Trophoblast cell (in vitro differentiated cells and primary cell): ENCODE measurements at regions not wholly inside any gene's neighbourhood (a gene's known extent, or its start where the extent isn't known, plus 50 kb on each side); places are given as distances from the start of the nearest gene placed in this dataset.

Experiments
- DNase-seq, 2 donors: peaks; one replicate each; pipeline ENCODE4 v3.0.0-alpha.2; 2016
- H2AFZ ChIP-seq: 2 replicates; pipeline ENCODE4 v1.6.1; 2013; ENCODE audit warnings: low read length, moderate library complexity, mild to moderate bottlenecking; ENCODE audit not compliant: insufficient read depth, poor library complexity
- H2AK5ac ChIP-seq: 2 replicates; pipeline ENCODE4 v1.6.1; 2013; ENCODE audit warnings: mild to moderate bottlenecking, low read length
- H2BK120ac ChIP-seq: 2 replicates; pipeline ENCODE4 v1.6.1; 2013; ENCODE audit warnings: low read length, mild to moderate bottlenecking, moderate library complexity; ENCODE audit not compliant: insufficient read depth, poor library complexity
- H2BK12ac ChIP-seq: 2 replicates; pipeline ENCODE4 v1.6.1; 2013; ENCODE audit warnings: mild to moderate bottlenecking, low read length, moderate library complexity
- H2BK5ac ChIP-seq: 2 replicates; pipeline ENCODE4 v1.6.1; 2013; ENCODE audit warnings: low read length, low read depth, moderate library complexity, mild to moderate bottlenecking; ENCODE audit not compliant: poor library complexity
- H3K14ac ChIP-seq: 2 replicates; pipeline ENCODE4 v1.6.1; 2013; ENCODE audit warnings: mild to moderate bottlenecking, low read length
- H3K18ac ChIP-seq: 2 replicates; pipeline ENCODE4 v1.6.1; 2013; ENCODE audit warnings: mild to moderate bottlenecking, low read length
- H3K23ac ChIP-seq: 2 replicates; pipeline ENCODE4 v1.6.1; 2013; ENCODE audit warnings: low read length
- H3K27ac ChIP-seq: 2 replicates; pipeline ENCODE4 v1.5.1; 2013; ENCODE audit warnings: low read depth, mild to moderate bottlenecking, inconsistent platforms, low read length, moderate library complexity
- H3K27me3 ChIP-seq: 2 replicates; pipeline ENCODE4 v1.6.1; 2013; ENCODE audit warnings: inconsistent platforms, mild to moderate bottlenecking, low read length, moderate library complexity; ENCODE audit not compliant: insufficient read depth
- H3K36me3 ChIP-seq, 2 experiments: 1 replicate in 1 of 2; 2 replicates in 1 of 2; pipeline ENCODE4 v1.6.1; 2013; ENCODE audit warnings: low read length in 2 of 2, mild to moderate bottlenecking in 2 of 2, moderate library complexity in 1 of 2; ENCODE audit not compliant: insufficient read depth in 2 of 2, control insufficient read depth in 1 of 2
- H3K4ac ChIP-seq: 2 replicates; pipeline ENCODE4 v1.6.1; 2013; ENCODE audit warnings: low read depth, mild to moderate bottlenecking, low read length, moderate library complexity
- H3K4me1 ChIP-seq, 2 experiments: 1 replicate in 1 of 2; 2 replicates in 1 of 2; pipeline ENCODE4 v1.6.1; 2013; ENCODE audit warnings: low read length in 2 of 2, mild to moderate bottlenecking in 2 of 2, moderate library complexity in 1 of 2; ENCODE audit not compliant: insufficient read depth in 2 of 2, control insufficient read depth in 1 of 2
- H3K4me2 ChIP-seq: 2 replicates; pipeline ENCODE4 v1.6.1; 2013; ENCODE audit warnings: inconsistent platforms, mild to moderate bottlenecking, low read length, moderate library complexity
- H3K4me3 ChIP-seq: 2 replicates; pipeline ENCODE4 v1.5.1; 2013; ENCODE audit warnings: mild to moderate bottlenecking, low read depth, low read length, inconsistent platforms
- H3K79me1 ChIP-seq: one replicate; pipeline ENCODE4 v1.6.1; 2013; ENCODE audit warnings: low read length
- H3K79me2 ChIP-seq: 2 replicates; pipeline ENCODE4 v1.6.1; 2013; ENCODE audit warnings: low read length, mild to moderate bottlenecking; ENCODE audit not compliant: control insufficient read depth, insufficient read depth, poor library complexity
- H3K9ac ChIP-seq: 2 replicates; pipeline ENCODE4 v1.6.1; 2013; ENCODE audit warnings: mild to moderate bottlenecking, low read length
- H3K9me3 ChIP-seq: 2 replicates; pipeline ENCODE4 v1.6.1; 2013; ENCODE audit warnings: low read depth, mild to moderate bottlenecking, control low read depth, inconsistent platforms, low read length; ENCODE audit not compliant: insufficient read depth
- H4K12ac ChIP-seq: 2 replicates; pipeline ENCODE4 v1.6.1; 2013; ENCODE audit warnings: low read depth, mild to moderate bottlenecking, low read length, moderate library complexity
- H4K8ac ChIP-seq: 2 replicates; pipeline ENCODE4 v1.6.1; 2013; ENCODE audit warnings: low read depth, mild to moderate bottlenecking, low read length, moderate library complexity
- H4K91ac ChIP-seq: one replicate; pipeline ENCODE4 v1.6.1; 2013; ENCODE audit warnings: low read depth, mild to moderate bottlenecking, low read length, moderate library complexity
- WGBS: extraction: QIAGEN DNeasy Blood & Tissue Kit; methylation state at CpG from one replicate; pipeline ENCODE4 v1.1.7; 2013; ENCODE audit warnings: missing lambda C conversion rate; ENCODE audit not compliant: insufficient read length, insufficient coverage; ENCODE audit errors: extremely low coverage; 5-methylcytosine and 5-hydroxymethylcytosine counted together

DNA sequence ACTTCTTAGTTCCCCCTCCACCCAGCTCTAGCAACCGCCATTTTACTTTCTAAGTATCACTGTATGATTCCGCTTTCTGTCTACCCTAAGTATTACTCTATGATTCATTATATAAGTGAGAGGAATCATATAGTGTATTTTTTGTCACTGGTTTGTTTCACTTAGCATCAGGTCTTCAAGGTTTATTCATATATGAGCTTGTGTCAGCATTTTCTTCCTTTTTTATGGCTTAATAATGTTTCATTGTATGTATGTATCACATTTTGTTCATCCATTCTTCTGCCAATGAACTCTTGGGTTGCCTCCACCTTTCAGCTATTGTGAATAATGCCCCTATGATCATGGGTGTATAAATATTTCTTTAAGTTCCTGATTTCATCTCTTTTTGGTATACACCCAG lies 222.8 kb downstream of the SNCAIP start:
- Histone ChIP-seq H2AFZ (no peak overlapping the region), H3K36me3 (no peaks in the 10 kb centered on the region), H3K18ac (no peak overlapping the region), H3K4me2 (no peak overlapping the region), H3K14ac (no peak overlapping the region), H4K8ac (no peak overlapping the region), H3K4me1 (no peaks in the 10 kb centered on the region), H2BK12ac (no peak overlapping the region), H2BK120ac (no peak overlapping the region), H4K12ac (no peak overlapping the region), H3K9me3 (no peaks in the 10 kb centered on the region), H2BK5ac (no peak overlapping the region), H2AK5ac (no peak overlapping the region), H3K79me1 (no peaks in the 10 kb centered on the region), H3K27ac (no peak overlapping the region), H3K4me3 (no peak overlapping the region), H3K23ac (no peak overlapping the region), H4K91ac (no peak overlapping the region), H3K79me2 (no peaks in the 10 kb centered on the region), H3K27me3 (no peaks in the 10 kb centered on the region), H3K9ac (no peak overlapping the region), H3K4ac (no peak overlapping the region)
- no CpG with 5 or more reads among the region's 2 CpGs for WGBS
- DNase-seq, result no peak

DNA sequence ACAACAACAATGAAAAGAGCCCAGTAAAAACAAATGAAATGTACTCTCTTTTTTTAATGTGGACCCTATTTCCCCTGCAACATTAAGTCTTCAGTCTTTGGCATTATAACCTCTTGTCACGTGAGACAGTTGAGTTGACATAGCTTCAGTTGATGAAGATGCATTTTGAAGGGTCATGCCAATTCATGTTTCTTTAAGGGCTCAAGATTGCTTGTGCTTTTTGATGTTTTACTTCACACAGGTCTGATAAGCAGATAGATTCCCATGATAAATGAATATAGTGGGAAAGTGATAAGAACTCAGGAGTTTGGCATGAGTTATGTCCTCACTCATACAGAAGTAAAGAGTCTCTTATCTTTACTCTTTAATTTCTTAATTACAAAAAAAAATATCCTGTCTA lies 229.4 kb downstream of the SNCAIP start:
- WGBS, result no CpG with 5 or more reads among the region's 1 CpG
- Histone ChIP-seq H2BK12ac (no peak overlapping the region), H3K9me3 (no peaks in the 10 kb centered on the region), H3K4me1 (no peaks in the 10 kb centered on the region), H3K36me3 (no peaks in the 10 kb centered on the region), H3K18ac (no peak overlapping the region), H4K8ac (no peak overlapping the region), H3K4ac (no peak overlapping the region), H3K27me3 (no peaks in the 10 kb centered on the region), H3K9ac (no peak overlapping the region), H4K91ac (no peak overlapping the region), H2AK5ac (no peak overlapping the region), H3K79me1 (no peaks in the 10 kb centered on the region), H2BK5ac (no peak overlapping the region), H3K4me3 (no peak overlapping the region), H3K79me2 (no peaks in the 10 kb centered on the region), H2AFZ (no peak overlapping the region), H3K4me2 (no peak overlapping the region), H3K27ac (no peak overlapping the region), H2BK120ac (no peak overlapping the region), H3K23ac (no peak overlapping the region), H3K14ac (no peak overlapping the region), H4K12ac (no peak overlapping the region)
- DNase-seq, result no peak

DNA sequence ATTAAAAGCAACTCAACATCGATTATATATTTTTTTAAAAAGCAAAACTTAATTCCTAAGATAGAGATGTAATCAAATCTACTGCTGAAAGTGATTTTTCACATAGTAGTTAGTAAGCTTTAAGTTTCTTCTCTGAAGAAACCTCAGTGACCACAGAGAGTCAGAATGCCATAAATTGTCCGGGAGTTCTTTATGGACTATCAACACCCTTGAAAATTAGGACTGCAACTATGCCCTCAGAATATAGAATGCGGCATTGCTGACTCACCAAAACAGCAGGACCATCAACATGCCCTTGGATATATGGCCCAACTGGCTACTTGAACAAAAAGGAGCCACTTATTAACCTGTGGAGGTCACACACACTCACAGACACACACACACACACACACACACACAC lies 228.9 kb upstream of the SNX2 start:
- H3K9me3 ChIP-seq, result no peaks in the 10 kb centered on the region
- no peak overlapping the region for H4K12ac ChIP-seq
- no peak overlapping the region for H3K27ac ChIP-seq
- H4K8ac ChIP-seq, result no peak overlapping the region
- no peaks in the 10 kb centered on the region for H3K79me2 ChIP-seq
- no peaks in the 10 kb centered on the region for H3K4me1 ChIP-seq
- H3K18ac ChIP-seq, result no peak overlapping the region
- H3K4me2 ChIP-seq, result no peak overlapping the region
- no peaks in the 10 kb centered on the region for H3K27me3 ChIP-seq
- no peak overlapping the region for H2BK12ac ChIP-seq
- H3K4ac ChIP-seq, result no peak overlapping the region
- DNase-seq, result no peak
- H3K79me1 ChIP-seq, result no peaks in the 10 kb centered on the region
- H4K91ac ChIP-seq, result no peak overlapping the region
- H2AFZ ChIP-seq, result no peak overlapping the region
- H3K4me3 ChIP-seq, result no peak overlapping the region
- no peak overlapping the region for H2BK120ac ChIP-seq
- H3K36me3 ChIP-seq, result no peaks in the 10 kb centered on the region
- no CpG with 5 or more reads among the region's 3 CpGs for WGBS
- no peak overlapping the region for H2BK5ac ChIP-seq
- no peak overlapping the region for H3K9ac ChIP-seq
- H3K14ac ChIP-seq, result no peak overlapping the region
- H3K23ac ChIP-seq, result no peak overlapping the region
- H2AK5ac ChIP-seq, result no peak overlapping the region

DNA sequence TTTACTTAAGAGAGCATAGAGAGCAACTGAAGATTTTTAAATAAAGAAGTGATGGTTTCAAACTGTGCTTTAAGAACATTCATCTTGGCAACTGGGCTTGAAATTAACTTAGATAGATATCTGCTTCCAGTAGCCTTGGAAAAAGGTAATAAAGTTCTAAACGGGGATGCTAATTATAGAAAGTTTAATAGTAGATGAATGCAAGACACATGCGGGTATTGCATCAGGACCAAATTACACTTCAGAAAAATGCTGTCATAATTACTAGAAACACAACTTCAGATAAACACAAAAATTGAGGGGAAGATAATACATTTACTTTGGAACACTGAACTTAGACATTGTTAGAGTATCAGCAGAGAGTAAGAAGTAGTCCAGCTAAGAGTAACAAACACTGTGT lies 227.7 kb upstream of the SNX2 start:
- DNase-seq, result peak in 1 of 2 donors; percentile 3
- H3K4me1 ChIP-seq, result no peaks in the 10 kb centered on the region
- H2AK5ac ChIP-seq, result no peak overlapping the region
- H2BK12ac ChIP-seq, result no peak overlapping the region
- no peak overlapping the region for H3K14ac ChIP-seq
- no peaks in the 10 kb centered on the region for H3K27me3 ChIP-seq
- H3K27ac ChIP-seq, result no peak overlapping the region
- H3K4me2 ChIP-seq, result no peak overlapping the region
- H3K23ac ChIP-seq, result no peak overlapping the region
- H4K12ac ChIP-seq, result no peak overlapping the region
- no peak overlapping the region for H3K4me3 ChIP-seq
- no peak overlapping the region for H4K8ac ChIP-seq
- no peak overlapping the region for H3K18ac ChIP-seq
- no peak overlapping the region for H2BK120ac ChIP-seq
- H3K4ac ChIP-seq, result no peak overlapping the region
- no peak overlapping the region for H3K9ac ChIP-seq
- no peaks in the 10 kb centered on the region for H3K36me3 ChIP-seq
- no peaks in the 10 kb centered on the region for H3K79me1 ChIP-seq
- H2AFZ ChIP-seq, result no peak overlapping the region
- H3K79me2 ChIP-seq, result no peaks in the 10 kb centered on the region
- no peak overlapping the region for H2BK5ac ChIP-seq
- WGBS, result no CpG with 5 or more reads among the region's 2 CpGs
- no peak overlapping the region for H4K91ac ChIP-seq
- no peaks in the 10 kb centered on the region for H3K9me3 ChIP-seq
